Endothelial cell of umbilical vein (primary cell): ENCODE measurements at regions not wholly inside any gene's neighbourhood (a gene's known extent, or its start where the extent isn't known, plus 50 kb on each side); places are given as distances from the start of the nearest gene placed in this dataset.

Experiments
- BruUV-seq: library from RNA; stranded (reverse); fragments of 400-500 nt; replicated peaks from 2 replicates; lab custom pipeline; 2021; lab: Mats Ljungman, UMichigan
- CTCF ChIA-PET: fragments of 300-600, 350-600 bp; sonication (Branson Sonifier 250); formaldehyde crosslinking; loops from one replicate; lab custom pipeline; 2021; ENCODE audit warnings: antibody characterized with exemption, inconsistent platforms; lab: Charles Lee
- POLR2A ChIA-PET: fragments of 300-600, 350-600 bp; sonication (Branson Sonifier 250); formaldehyde crosslinking; loops from one replicate; lab custom pipeline; 2021; ENCODE audit warnings: antibody characterized with exemption, inconsistent platforms; lab: Charles Lee
- DNase-seq: peaks from one replicate; pipeline ENCODE4 v3.0.0-alpha.2; 2011; ENCODE audit warnings: low read depth, low spot score
- FAIRE-seq: peaks from 2 replicates; lab custom pipeline; 2011; peaks lifted over from hg19 to GRCh38; lab: Jason Lieb, UNC
- H2AFZ ChIP-seq: 2 replicates; pipeline ENCODE4 v1.6.0; 2012; ENCODE audit warnings: low read depth, low read length, control low read depth, inconsistent platforms
- H3K27ac ChIP-seq: 2 replicates; pipeline ENCODE4 v1.5.1; 2011; ENCODE audit warnings: low read depth, mild to moderate bottlenecking, control low read depth, low read length, moderate library complexity; ENCODE audit not compliant: insufficient read depth
- H3K27me3 ChIP-seq, 2 experiments: 2 replicates each; pipeline versions ENCODE4 v1.6.0 to v1.6.1; 2011; ENCODE audit warnings: low read length in 2 of 2, mixed read lengths in 1 of 2; ENCODE audit not compliant: control insufficient read depth in 2 of 2, insufficient read depth in 2 of 2
- H3K36me3 ChIP-seq, 2 experiments: 2 replicates in 1 of 2; 3 replicates in 1 of 2; pipeline ENCODE4 v1.5.1; 2011; ENCODE audit warnings: low read length in 2 of 2, mild to moderate bottlenecking in 1 of 2, moderate library complexity in 1 of 2; ENCODE audit not compliant: control insufficient read depth in 2 of 2, insufficient read depth in 2 of 2; ENCODE audit errors: extremely low read depth in 1 of 2
- H3K4me1 ChIP-seq: 3 replicates; pipeline ENCODE4 v1.5.1; 2011; ENCODE audit warnings: mild to moderate bottlenecking, low read length; ENCODE audit not compliant: control insufficient read depth, insufficient read depth; ENCODE audit errors: extremely low read depth
- H3K4me2 ChIP-seq: 2 replicates; pipeline ENCODE4 v1.6.1; 2011; ENCODE audit warnings: low read length, control low read depth, mixed read lengths; ENCODE audit not compliant: insufficient read depth
- H3K4me3 ChIP-seq, 3 experiments: fragments of 200-600 bp in 1 of 3; sonication (generic), shearing (Covaris generic) in 1 of 3; replicated peaks in 1 of 3; 2 replicates each; pipeline ENCODE4 v1.5.1; 2011 to 2016; ENCODE audit warnings: control low read depth in 3 of 3, low read length in 3 of 3, mild to moderate bottlenecking in 2 of 3, inconsistent platforms in 1 of 3, low read depth in 1 of 3, moderate library complexity in 1 of 3; ENCODE audit not compliant: insufficient read depth in 1 of 3
- H3K79me2 ChIP-seq: 2 replicates; pipeline ENCODE4 v1.6.0; 2012; ENCODE audit warnings: low read length, inconsistent platforms; ENCODE audit not compliant: control insufficient read depth, insufficient read depth
- H3K9ac ChIP-seq: replicated peaks from 2 replicates; pipeline ENCODE3; 2011; ENCODE audit warnings: low read length, control low read depth; ENCODE audit not compliant: insufficient read depth; ENCODE audit errors: extremely low read depth
- H3K9me1 ChIP-seq: replicated peaks from 3 replicates; pipeline ENCODE4 v1.6.0; 2011; ENCODE audit warnings: mild to moderate bottlenecking, low read length; ENCODE audit not compliant: control insufficient read depth, insufficient read depth; ENCODE audit errors: extremely low read depth
- H3K9me3 ChIP-seq: replicated peaks from 2 replicates; pipeline ENCODE4 v1.5.1; 2012; ENCODE audit warnings: low read length, inconsistent platforms; ENCODE audit not compliant: control insufficient read depth, insufficient read depth
- H4K20me1 ChIP-seq: replicated peaks from 2 replicates; pipeline ENCODE3; 2011; ENCODE audit warnings: mild to moderate bottlenecking, low read length; ENCODE audit not compliant: control insufficient read depth, insufficient read depth; ENCODE audit errors: extremely low read depth
- CTCF ChIP-seq, 2 donors: IDR thresholded peaks; 1 replicate in 1 of 2; 2 replicates in 1 of 2; pipeline ENCODE4 v1.5.1; 2011; ENCODE audit warnings: low read length in 2 of 2, mild to moderate bottlenecking in 2 of 2, moderate library complexity in 2 of 2, control low read depth in 1 of 2, inconsistent platforms in 1 of 2, low read depth in 1 of 2; ENCODE audit not compliant: insufficient read depth in 1 of 2; ENCODE audit errors: extremely low read depth in 1 of 2
- EZH2 ChIP-seq: IDR thresholded peaks from 2 replicates; pipeline ENCODE4 v1.6.1; 2012; ENCODE audit warnings: borderline replicate concordance, low read depth, mild to moderate bottlenecking, moderate library complexity, low read length, inconsistent platforms; ENCODE audit not compliant: severe bottlenecking
- FOS ChIP-seq: IDR thresholded peaks from 2 replicates; pipeline ENCODE4 v1.6.1; 2011; ENCODE audit warnings: mild to moderate bottlenecking, low read length, moderate library complexity, borderline replicate concordance; ENCODE audit not compliant: insufficient read depth
- GATA2 ChIP-seq: IDR thresholded peaks from 2 replicates; pipeline ENCODE4 v1.7.0; 2011; ENCODE audit warnings: low read depth, mild to moderate bottlenecking, moderate library complexity, mixed read lengths, low read length; ENCODE audit not compliant: insufficient read length, insufficient read depth
- JUN ChIP-seq: IDR thresholded peaks from 2 replicates; pipeline ENCODE4 v1.6.1; 2011; ENCODE audit warnings: borderline replicate concordance, low read depth; ENCODE audit not compliant: insufficient read length, insufficient read depth
- MAX ChIP-seq: IDR thresholded peaks from 2 replicates; pipeline ENCODE4 v1.6.1; 2011; ENCODE audit not compliant: insufficient read depth, insufficient read length
- MYC ChIP-seq: IDR thresholded peaks from one replicate; pipeline ENCODE4 v1.6.1; 2011; ENCODE audit warnings: mild to moderate bottlenecking, low read depth, low read length
- POLR2A ChIP-seq: IDR thresholded peaks from 2 replicates; pipeline ENCODE4 v1.6.1; 2012; ENCODE audit warnings: low read depth, mild to moderate bottlenecking, control low read depth, low read length
- POLR2AphosphoS5 ChIP-seq: IDR thresholded peaks from 2 replicates; pipeline ENCODE4 v1.6.1; 2012; ENCODE audit warnings: low read depth, mild to moderate bottlenecking, control low read depth, low read length, moderate library complexity; ENCODE audit not compliant: insufficient read depth
- dilution Hi-C: fragments of 300-500 bp; cut with MboI; formaldehyde crosslinking; loops from one replicate; pipeline ENCODE4 v1.15.0; 2019; ENCODE audit warnings: low sequenced_read_pairs; ENCODE audit not compliant: extremely low pct_ligation_motif_present
- intact Hi-C: fragments of 100-400 bp; cut with micrococcal nuclease; formaldehyde crosslinking; loops from one replicate; pipeline ENCODE4 v1.10.0; 2022

GRCh38 chr3:137938876-137939275, 71.1 kb upstream of the CLDN18 start:
- intact Hi-C loops (no loop called here), dilution Hi-C loops (no loop called here)
- Histone ChIP-seq H2AFZ (no peak overlapping the region), H3K4me3 (no peak overlapping the region), H3K4me1 (no peaks in the 10 kb centered on the region), H3K27me3 (no peaks in the 10 kb centered on the region), H3K36me3 (no peaks in the 10 kb centered on the region), H3K9me1 (no peaks in the 10 kb centered on the region), H3K4me2 (no peak overlapping the region), H3K9ac (no peak overlapping the region), H3K9me3 (no peaks in the 10 kb centered on the region), H4K20me1 (no peaks in the 10 kb centered on the region), H3K79me2 (no peaks in the 10 kb centered on the region), H3K27ac (no peak overlapping the region)
- ChIA-PET CTCF (no interaction called here), POLR2A (no interaction called here)
- DNase-seq (no peak), FAIRE-seq (no peak)
- no peak for TF ChIP-seq MAX
- TF ChIP-seq GATA2 = no peak
- TF ChIP-seq CTCF (IDR thresholded peaks at IDR 0.05; ENCODE audit: extremely low read depth in 1 of 2, insufficient read depth in 1 of 2, low read depth in 1 of 2, low read length in 2 of 2) = no peak
- TF ChIP-seq JUN = no peak
- TF ChIP-seq POLR2A = no peak
- no peak for TF ChIP-seq POLR2AphosphoS5
- no peak for TF ChIP-seq EZH2
- no peak for TF ChIP-seq MYC
- no peak for TF ChIP-seq FOS
- no TSS peak for BruUV-seq
